CD4-positive, alpha-beta T cell (primary cell): ENCODE measurements at regions not wholly inside any gene's neighbourhood (a gene's known extent, or its start where the extent isn't known, plus 50 kb on each side); places are given as distances from the start of the nearest gene placed in this dataset.

ENCODE experiments used
- ATAC-seq: fragments of 200-7000 bp; cut with Tn5 transposase; one replicate; pipeline ENCODE4 v1.10.0; 2022; ENCODE audit warnings: mild to moderate bottlenecking; ENCODE audit not compliant: poor library complexity
- CTCF ChIA-PET: fragments of 350-600 bp; sonication (Branson Sonifier 250); formaldehyde crosslinking; loops from one replicate; lab custom pipeline; 2021; ENCODE audit warnings: antibody characterized with exemption, inconsistent platforms; lab: Charles Lee
- POLR2A ChIA-PET: fragments of 350-600 bp; sonication (Branson Sonifier 250); formaldehyde crosslinking; loops from one replicate; lab custom pipeline; 2021; ENCODE audit warnings: antibody characterized with exemption, inconsistent platforms; lab: Charles Lee
- DNase-seq, 14 experiments: peaks; one replicate each; pipeline ENCODE4 v3.0.0-alpha.2; 2013 to 2020; ENCODE audit warnings: mixed read lengths in 2 of 14
- H3K27ac ChIP-seq, 2 donors: one replicate each; pipeline versions ENCODE4 v1.5.1 to v1.7.0; 2013; ENCODE audit warnings: low read length in 2 of 2, low read depth in 1 of 2, mild to moderate bottlenecking in 1 of 2
- H3K27me3 ChIP-seq, 2 experiments: 1 replicate in 1 of 2; 2 replicates in 1 of 2; pipeline versions ENCODE4 v1.6.1 to v1.7.0; 2013; ENCODE audit warnings: low read length in 2 of 2, control low read depth in 1 of 2, mild to moderate bottlenecking in 1 of 2, moderate library complexity in 1 of 2; ENCODE audit not compliant: insufficient read depth in 2 of 2, control insufficient read depth in 1 of 2
- H3K36me3 ChIP-seq: one replicate; pipeline ENCODE4 v1.6.1; 2013; ENCODE audit warnings: low read length, control low read depth; ENCODE audit not compliant: insufficient read depth
- H3K4me1 ChIP-seq: one replicate; pipeline ENCODE4 v1.6.1; 2013; ENCODE audit warnings: low read length, control low read depth; ENCODE audit not compliant: insufficient read depth
- H3K4me3 ChIP-seq: one replicate; pipeline ENCODE4 v1.5.1; 2013; ENCODE audit warnings: mild to moderate bottlenecking, low read length, moderate library complexity
- H3K9me3 ChIP-seq, 2 experiments: 1 replicate in 1 of 2; 2 replicates in 1 of 2; pipeline versions ENCODE4 v1.6.1 to v1.7.0; 2013; ENCODE audit warnings: low read length in 2 of 2, mild to moderate bottlenecking in 2 of 2, control low read depth in 1 of 2, moderate library complexity in 1 of 2; ENCODE audit not compliant: control insufficient read depth in 1 of 2, insufficient read depth in 1 of 2
- H3K27ac Mint-ChIP-seq: one replicate; pipeline ENCODE4 v1.8.0; 2020; ENCODE audit warnings: mixed read lengths
- H3K27me3 Mint-ChIP-seq: one replicate; pipeline ENCODE4 v1.8.0; 2021; ENCODE audit warnings: mixed read lengths
- H3K36me3 Mint-ChIP-seq: one replicate; pipeline ENCODE4 v1.8.0; 2021; ENCODE audit warnings: low read depth, mixed read lengths
- H3K4me1 Mint-ChIP-seq: one replicate; pipeline ENCODE4 v1.8.0; 2021; ENCODE audit warnings: low read depth, mixed read lengths
- H3K4me3 Mint-ChIP-seq: one replicate; pipeline ENCODE4 v1.8.0; 2020; ENCODE audit warnings: mild to moderate bottlenecking, mixed read lengths
- H3K9me3 Mint-ChIP-seq: one replicate; pipeline ENCODE4 v1.8.0; 2020; ENCODE audit warnings: mixed read lengths
- intact Hi-C, 2 experiments: fragments of 100-400 bp; cut with DNase I in 1 of 2; cut with micrococcal nuclease in 1 of 2; formaldehyde crosslinking; loops; one replicate each; pipeline versions ENCODE4 v1.15.1 to v1.9.0; 2023 to 2025; cut with DNase I, micrococcal nuclease
- TF ChIP-seq, protein P1 (sequence below): fragments of 200-600 bp; IDR thresholded peaks from one replicate; pipeline ENCODE4 v1.8.0; 2022; ENCODE audit warnings: antibody characterized with exemption, mild to moderate bottlenecking

DNA sequence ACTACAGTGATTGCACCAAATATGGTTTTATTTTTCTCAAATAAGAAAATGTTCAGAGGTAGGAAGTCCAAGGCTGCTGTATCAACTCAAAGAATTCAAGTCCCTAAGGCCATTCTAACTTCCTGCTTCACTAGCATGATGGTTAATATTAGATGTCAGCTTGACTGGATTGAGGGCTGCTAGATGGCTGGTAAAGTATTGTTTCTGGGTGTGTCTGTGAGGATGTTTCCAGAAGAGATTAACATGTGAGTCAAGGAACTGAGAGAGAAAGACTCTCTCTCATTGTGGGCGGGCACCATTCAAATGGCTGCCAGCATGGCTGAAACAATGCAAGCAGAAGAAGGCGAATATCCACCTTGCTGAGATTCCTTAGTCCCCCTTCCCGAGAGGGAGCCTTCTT, 77.4 kb upstream of the NRBF2 start:
- no peak overlapping the region for H3K27ac Mint-ChIP-seq

DNA sequence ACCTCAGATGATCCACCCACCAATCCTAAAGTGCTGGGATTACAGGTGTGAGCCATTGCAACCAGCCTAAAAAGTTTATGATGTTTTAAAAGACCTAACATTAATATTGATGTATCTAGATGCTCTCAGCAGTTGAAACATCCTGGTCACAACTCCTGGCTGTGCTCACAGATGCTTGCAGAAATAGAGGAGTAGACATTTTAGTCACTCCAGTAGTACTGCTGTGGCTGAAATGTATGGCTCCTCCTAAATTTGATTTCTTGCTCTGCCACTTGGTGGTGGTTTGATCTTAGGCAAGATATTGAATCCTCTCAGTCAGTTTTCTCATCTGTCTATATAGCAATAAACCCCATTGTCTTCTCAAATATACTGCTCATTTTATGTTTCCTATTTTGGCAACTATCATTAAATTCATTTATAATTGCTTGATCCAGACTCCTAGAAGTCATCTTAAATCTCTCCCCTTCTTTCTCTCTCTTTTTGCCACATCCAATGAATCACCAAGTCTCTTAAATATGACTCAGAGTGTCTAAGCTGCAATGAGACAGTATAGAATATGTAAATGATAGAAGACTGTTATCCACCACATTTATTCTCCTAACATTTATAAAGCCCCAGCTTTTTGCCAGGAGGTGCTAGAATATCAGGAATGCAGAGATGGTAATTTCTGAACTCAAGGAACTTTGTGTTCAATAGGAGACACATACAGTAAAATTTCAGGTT, 78.1 kb upstream of the NRBF2 start:
- ChIA-PET CTCF (interaction anchor here (0.7 kb wide), 1 partner anchor 266 kb away, joined by 4 read pairs; no protein-coding TSS in a partner anchor), POLR2A (no interaction called here)
- intact Hi-C loops, result no loop called here
- Histone ChIP-seq H3K9me3 (no peaks in the 10 kb centered on the region), H3K36me3 (no peaks in the 10 kb centered on the region), H3K27ac (no peak overlapping the region), H3K4me1 (no peaks in the 10 kb centered on the region), H3K27me3 (no peaks in the 10 kb centered on the region), H3K4me3 (no peak overlapping the region)
- Mint-ChIP-seq H3K36me3 (no peaks in the 10 kb centered on the region), H3K4me3 (no peak overlapping the region), H3K9me3 (no peaks in the 10 kb centered on the region), H3K27ac (no peak overlapping the region), H3K4me1 (no peaks in the 10 kb centered on the region), H3K27me3 (peaks cover 15% of the 10 kb centered on the region)
- DNase-seq (no peak), ATAC-seq (no peak)
- TF ChIP-seq, protein P1, sequence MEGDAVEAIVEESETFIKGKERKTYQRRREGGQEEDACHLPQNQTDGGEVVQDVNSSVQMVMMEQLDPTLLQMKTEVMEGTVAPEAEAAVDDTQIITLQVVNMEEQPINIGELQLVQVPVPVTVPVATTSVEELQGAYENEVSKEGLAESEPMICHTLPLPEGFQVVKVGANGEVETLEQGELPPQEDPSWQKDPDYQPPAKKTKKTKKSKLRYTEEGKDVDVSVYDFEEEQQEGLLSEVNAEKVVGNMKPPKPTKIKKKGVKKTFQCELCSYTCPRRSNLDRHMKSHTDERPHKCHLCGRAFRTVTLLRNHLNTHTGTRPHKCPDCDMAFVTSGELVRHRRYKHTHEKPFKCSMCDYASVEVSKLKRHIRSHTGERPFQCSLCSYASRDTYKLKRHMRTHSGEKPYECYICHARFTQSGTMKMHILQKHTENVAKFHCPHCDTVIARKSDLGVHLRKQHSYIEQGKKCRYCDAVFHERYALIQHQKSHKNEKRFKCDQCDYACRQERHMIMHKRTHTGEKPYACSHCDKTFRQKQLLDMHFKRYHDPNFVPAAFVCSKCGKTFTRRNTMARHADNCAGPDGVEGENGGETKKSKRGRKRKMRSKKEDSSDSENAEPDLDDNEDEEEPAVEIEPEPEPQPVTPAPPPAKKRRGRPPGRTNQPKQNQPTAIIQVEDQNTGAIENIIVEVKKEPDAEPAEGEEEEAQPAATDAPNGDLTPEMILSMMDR, result no peak

More for the DNA sequence above, 77.4 kb upstream of the NRBF2 start:
- DNase-seq, result no peak
- POLR2A ChIA-PET, result no interaction called here
- Mint-ChIP-seq H3K9me3 (no peaks in the 10 kb centered on the region), H3K4me3 (no peak overlapping the region), H3K4me1 (no peaks in the 10 kb centered on the region), H3K27me3 (peaks cover 12% of the 10 kb centered on the region), H3K36me3 (no peaks in the 10 kb centered on the region)
- Histone ChIP-seq H3K4me1 (no peaks in the 10 kb centered on the region), H3K36me3 (no peaks in the 10 kb centered on the region), H3K27ac (no peak overlapping the region), H3K27me3 (no peaks in the 10 kb centered on the region), H3K4me3 (no peak overlapping the region), H3K9me3 (no peaks in the 10 kb centered on the region)
- intact Hi-C loops, result no loop called here
- TF ChIP-seq, protein P1, result no peak
- CTCF ChIA-PET, result no interaction called here
- no peak for ATAC-seq

DNA sequence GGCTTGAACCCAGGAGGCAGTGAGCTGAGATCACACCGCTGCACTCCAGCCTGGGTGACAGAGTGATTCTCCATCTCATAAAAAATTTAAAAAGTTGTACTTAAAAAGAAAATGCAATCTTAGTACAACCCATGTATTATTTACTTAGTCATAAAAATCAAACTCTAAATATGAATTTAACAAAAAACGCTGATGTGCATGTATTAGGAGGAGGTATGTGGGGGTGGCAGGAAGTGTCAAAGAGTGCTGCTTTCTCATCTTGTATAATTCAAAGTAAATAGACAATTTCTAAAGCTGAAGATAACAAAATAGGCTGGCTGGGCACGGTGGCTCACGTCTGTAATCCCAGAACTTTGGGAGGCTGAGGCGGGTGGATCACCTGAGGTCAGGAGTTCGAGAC, 81.0 kb upstream of the NRBF2 start:
- Histone ChIP-seq H3K27me3 (no peaks in the 10 kb centered on the region), H3K4me3 (no peak overlapping the region), H3K36me3 (no peaks in the 10 kb centered on the region), H3K27ac (no peak overlapping the region), H3K9me3 (no peaks in the 10 kb centered on the region), H3K4me1 (no peaks in the 10 kb centered on the region)
- ChIA-PET POLR2A (no interaction called here), CTCF (no interaction called here)
- no peaks in the 10 kb centered on the region for H3K9me3 Mint-ChIP-seq
- intact Hi-C loops, result no loop called here
- DNase-seq (no peak), ATAC-seq (no peak)
- no peak overlapping the region for H3K4me3 Mint-ChIP-seq
- TF ChIP-seq, protein P1, result no peak
- H3K27me3 Mint-ChIP-seq, result peaks cover 27% of the 10 kb centered on the region
- no peak overlapping the region for H3K27ac Mint-ChIP-seq
- H3K36me3 Mint-ChIP-seq, result no peaks in the 10 kb centered on the region
- no peaks in the 10 kb centered on the region for H3K4me1 Mint-ChIP-seq
